Vagina (tissue), 2 donors: ENCODE measurements at regions not wholly inside any gene's neighbourhood (a gene's known extent, or its start where the extent isn't known, plus 50 kb on each side); places are given as distances from the start of the nearest gene placed in this dataset.

Experiments
- POLR2A ChIP-seq, 2 donors: fragments of 450-650 bp; IDR thresholded peaks; one replicate each; pipeline ENCODE4 v1.6.1; 2017; ENCODE audit warnings: antibody characterized with exemption in 2 of 2, mild to moderate bottlenecking in 2 of 2, moderate library complexity in 2 of 2
- POLR2AphosphoS5 ChIP-seq, 2 donors: sonication (generic); formaldehyde crosslinking; IDR thresholded peaks; one replicate each; pipeline ENCODE4 v1.9.0; 2017; ENCODE audit warnings: antibody characterized with exemption in 2 of 2, mild to moderate bottlenecking in 2 of 2, low read depth in 1 of 2; ENCODE audit not compliant: insufficient read depth in 1 of 2
- TF ChIP-seq, protein P1 (sequence below), 3 experiments: fragments of 450-650 bp in 2 of 3; fragments of 200-600 bp in 1 of 3; sonication (generic) in 1 of 3; IDR thresholded peaks; one replicate each; pipeline ENCODE4 v1.5.1; 2017 to 2019; ENCODE audit warnings: antibody characterized with exemption in 3 of 3, mild to moderate bottlenecking in 2 of 3, moderate library complexity in 2 of 3

- TF ChIP-seq POLR2AphosphoS5 (IDR thresholded peaks at IDR 0.05; ENCODE audit: insufficient read depth in 1 of 2, low read depth in 1 of 2) (no peak), POLR2A (IDR thresholded peaks at IDR 0.05) (no peak)
- TF ChIP-seq, protein P1, sequence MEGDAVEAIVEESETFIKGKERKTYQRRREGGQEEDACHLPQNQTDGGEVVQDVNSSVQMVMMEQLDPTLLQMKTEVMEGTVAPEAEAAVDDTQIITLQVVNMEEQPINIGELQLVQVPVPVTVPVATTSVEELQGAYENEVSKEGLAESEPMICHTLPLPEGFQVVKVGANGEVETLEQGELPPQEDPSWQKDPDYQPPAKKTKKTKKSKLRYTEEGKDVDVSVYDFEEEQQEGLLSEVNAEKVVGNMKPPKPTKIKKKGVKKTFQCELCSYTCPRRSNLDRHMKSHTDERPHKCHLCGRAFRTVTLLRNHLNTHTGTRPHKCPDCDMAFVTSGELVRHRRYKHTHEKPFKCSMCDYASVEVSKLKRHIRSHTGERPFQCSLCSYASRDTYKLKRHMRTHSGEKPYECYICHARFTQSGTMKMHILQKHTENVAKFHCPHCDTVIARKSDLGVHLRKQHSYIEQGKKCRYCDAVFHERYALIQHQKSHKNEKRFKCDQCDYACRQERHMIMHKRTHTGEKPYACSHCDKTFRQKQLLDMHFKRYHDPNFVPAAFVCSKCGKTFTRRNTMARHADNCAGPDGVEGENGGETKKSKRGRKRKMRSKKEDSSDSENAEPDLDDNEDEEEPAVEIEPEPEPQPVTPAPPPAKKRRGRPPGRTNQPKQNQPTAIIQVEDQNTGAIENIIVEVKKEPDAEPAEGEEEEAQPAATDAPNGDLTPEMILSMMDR (IDR thresholded peaks at IDR 0.05): no peak
Observed at GRCh38 chr2:5077479-5078089, 614.6 kb upstream of the SOX11 start.
